Breast epithelium (tissue), 4 donors: ENCODE measurements at regions not wholly inside any gene's neighbourhood (a gene's known extent, or its start where the extent isn't known, plus 50 kb on each side); places are given as distances from the start of the nearest gene placed in this dataset.
"Not testable (repeated sequence)": the region's sequence is repeated elsewhere in the genome, so short reads cannot be mapped to it uniquely, and the experiment has no call there.

Experiments
- DNase-seq, 2 donors: peaks; one replicate each; pipeline ENCODE4 v3.0.0-alpha.2; 2019; ENCODE audit warnings: low spot score in 2 of 2
- H3K27ac ChIP-seq, 2 donors: fragments of 200-600 bp; sonication (generic) in 1 of 2; one replicate each; pipeline ENCODE4 v1.5.1; 2016 to 2019; ENCODE audit warnings: mild to moderate bottlenecking in 1 of 2
- H3K27me3 ChIP-seq, 2 donors: fragments of 200-600 bp; sonication (generic) in 1 of 2; one replicate each; pipeline versions ENCODE4 v1.5.1 to v1.6.0; 2017 to 2019; ENCODE audit warnings: control low read depth in 1 of 2, mild to moderate bottlenecking in 1 of 2
- H3K36me3 ChIP-seq: fragments of 200-600 bp; one replicate; pipeline ENCODE4 v1.5.1; 2019
- H3K4me1 ChIP-seq, 2 donors: fragments of 200-600 bp; sonication (generic); one replicate each; pipeline ENCODE4 v1.5.1; 2016 to 2019; ENCODE audit warnings: control low read depth in 1 of 2
- H3K4me3 ChIP-seq, 3 donors: fragments of 200-600 bp; sonication (generic); 1 replicate in 2 of 3; 2 replicates in 1 of 3; pipeline ENCODE4 v1.5.1; 2016 to 2019; ENCODE audit warnings: mild to moderate bottlenecking in 3 of 3, moderate library complexity in 2 of 3
- H3K9me3 ChIP-seq, 2 donors: fragments of 200-600 bp; sonication (generic) in 1 of 2; one replicate each; pipeline ENCODE4 v1.5.1; 2016 to 2019; ENCODE audit warnings: control low read depth in 1 of 2
- POLR2A ChIP-seq: fragments of 450-650 bp; IDR thresholded peaks from one replicate; pipeline ENCODE4 v1.6.1; 2016; ENCODE audit warnings: antibody characterized with exemption, mild to moderate bottlenecking, moderate library complexity
- POLR2AphosphoS5 ChIP-seq, 3 donors: sonication (generic); formaldehyde crosslinking; IDR thresholded peaks; one replicate each; pipeline ENCODE4 v1.6.1; 2017; ENCODE audit warnings: antibody characterized with exemption in 3 of 3
- intact Hi-C: fragments of 100-400 bp; cut with DNase I; formaldehyde crosslinking; loops from one replicate; pipeline ENCODE4 v1.15.1; 2023; ENCODE audit warnings: low total_unique reads
- TF ChIP-seq, protein P1 (sequence below), 3 donors: fragments of 450-650 bp; IDR thresholded peaks; one replicate each; pipeline ENCODE4 v1.5.1; 2016 to 2017; ENCODE audit warnings: antibody characterized with exemption in 3 of 3, mild to moderate bottlenecking in 3 of 3, moderate library complexity in 3 of 3

DNA sequence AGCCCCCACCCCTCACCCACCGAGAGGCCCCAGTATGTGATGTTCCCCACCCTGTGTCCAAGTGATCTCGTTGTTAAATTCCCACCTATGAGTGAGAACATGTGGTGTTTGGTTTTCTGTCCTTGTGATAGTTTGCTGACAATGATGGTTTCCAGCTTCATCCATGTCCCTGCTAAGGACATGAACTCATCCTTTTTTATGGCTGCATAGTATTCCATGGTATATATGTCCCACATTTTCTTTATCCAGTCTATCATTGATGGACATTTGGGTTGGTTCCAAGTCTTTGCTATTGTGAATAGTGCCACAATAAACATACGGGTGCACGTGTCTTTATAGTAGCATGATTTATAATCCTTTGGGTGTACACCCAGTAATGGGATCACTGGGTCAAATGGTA is 79.2 kb downstream of the PXDC1 start:
- H3K36me3 ChIP-seq, DNase-seq, H3K27ac ChIP-seq, H3K4me3 ChIP-seq, intact Hi-C loops, H3K27me3 ChIP-seq, H3K4me1 ChIP-seq: not testable (repeated sequence)
- H3K9me3 ChIP-seq: peaks cover 4 to 11% of the 10 kb centered on the region in 2 donors

- no peaks in the 10 kb centered on the region for H3K27me3 ChIP-seq
- H3K4me1 ChIP-seq: no peaks in the 10 kb centered on the region
- intact Hi-C loops: no loop called here
- TF ChIP-seq POLR2A (no peak), POLR2AphosphoS5 (IDR thresholded peaks at IDR 0.05) (no peak)
- TF ChIP-seq, protein P1, sequence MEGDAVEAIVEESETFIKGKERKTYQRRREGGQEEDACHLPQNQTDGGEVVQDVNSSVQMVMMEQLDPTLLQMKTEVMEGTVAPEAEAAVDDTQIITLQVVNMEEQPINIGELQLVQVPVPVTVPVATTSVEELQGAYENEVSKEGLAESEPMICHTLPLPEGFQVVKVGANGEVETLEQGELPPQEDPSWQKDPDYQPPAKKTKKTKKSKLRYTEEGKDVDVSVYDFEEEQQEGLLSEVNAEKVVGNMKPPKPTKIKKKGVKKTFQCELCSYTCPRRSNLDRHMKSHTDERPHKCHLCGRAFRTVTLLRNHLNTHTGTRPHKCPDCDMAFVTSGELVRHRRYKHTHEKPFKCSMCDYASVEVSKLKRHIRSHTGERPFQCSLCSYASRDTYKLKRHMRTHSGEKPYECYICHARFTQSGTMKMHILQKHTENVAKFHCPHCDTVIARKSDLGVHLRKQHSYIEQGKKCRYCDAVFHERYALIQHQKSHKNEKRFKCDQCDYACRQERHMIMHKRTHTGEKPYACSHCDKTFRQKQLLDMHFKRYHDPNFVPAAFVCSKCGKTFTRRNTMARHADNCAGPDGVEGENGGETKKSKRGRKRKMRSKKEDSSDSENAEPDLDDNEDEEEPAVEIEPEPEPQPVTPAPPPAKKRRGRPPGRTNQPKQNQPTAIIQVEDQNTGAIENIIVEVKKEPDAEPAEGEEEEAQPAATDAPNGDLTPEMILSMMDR (IDR thresholded peaks at IDR 0.05): no peak
- no peak overlapping the region for H3K27ac ChIP-seq
- no peaks in the 10 kb centered on the region for H3K36me3 ChIP-seq
- no peak for DNase-seq
- no peak overlapping the region for H3K4me3 ChIP-seq
- H3K9me3 ChIP-seq: peaks cover 4 to 7% of the 10 kb centered on the region in 2 donors
These were observed 80.1 kb downstream of the PXDC1 start for GRCh38 chr6:3671382-3671781.

- Histone ChIP-seq H3K4me1 (no peaks in the 10 kb centered on the region), H3K4me3 (no peak overlapping the region), H3K36me3 (no peaks in the 10 kb centered on the region), H3K27me3 (no peaks in the 10 kb centered on the region), H3K9me3 (peaks cover 4 to 7% of the 10 kb centered on the region in 2 donors), H3K27ac (no peak overlapping the region)
- no peak for DNase-seq
- intact Hi-C loops: no loop called here
- TF ChIP-seq, protein P1 (IDR thresholded peaks at IDR 0.05): no peak
- TF ChIP-seq POLR2A (no peak), POLR2AphosphoS5 (IDR thresholded peaks at IDR 0.05) (no peak)
These were observed 81.2 kb downstream of the PXDC1 start for GRCh38 chr6:3670356-3670755.

DNA sequence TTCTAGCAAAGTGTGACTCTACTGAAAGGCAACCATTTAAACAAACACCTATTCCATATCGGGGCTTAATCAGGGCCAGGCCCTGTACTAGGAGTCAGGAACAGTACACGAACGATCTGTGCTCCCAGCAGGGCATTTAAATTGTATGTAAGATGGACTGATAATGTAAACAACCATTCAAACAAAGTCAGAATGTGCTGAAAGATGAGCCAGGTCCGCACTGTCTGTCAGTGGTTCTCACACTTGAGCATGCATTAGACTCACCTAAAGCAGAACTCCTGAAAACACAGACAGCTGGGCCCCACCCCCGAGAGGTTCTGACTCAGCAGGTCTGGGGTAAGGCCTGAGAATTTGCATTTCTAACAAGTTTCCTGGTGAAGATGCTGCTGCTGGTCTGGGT is 81.6 kb downstream of the PXDC1 start:
- intact Hi-C loops: no loop called here
- no peak overlapping the region for H3K4me3 ChIP-seq

DNA sequence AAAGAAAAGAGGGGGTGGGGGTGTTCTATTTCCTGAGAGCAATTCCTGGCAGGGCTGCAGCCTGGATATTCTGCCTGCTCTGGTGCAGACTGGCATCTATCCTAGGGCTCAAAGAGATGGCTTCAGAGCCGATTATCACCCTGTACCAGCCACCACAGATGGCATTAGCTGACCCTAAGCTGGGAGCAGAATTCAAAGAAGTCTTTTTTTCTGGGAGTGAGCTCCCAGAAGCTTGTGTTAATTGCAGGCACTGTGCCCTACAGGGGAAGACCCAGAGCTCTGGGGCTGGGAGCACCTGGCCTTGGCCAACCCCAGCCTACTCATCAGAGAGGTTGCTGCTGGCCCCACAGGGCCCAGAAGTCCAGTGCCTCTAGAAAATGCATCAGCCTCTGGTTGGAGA is 85.9 kb downstream of the PXDC1 start:
- TF ChIP-seq, protein P1 (IDR thresholded peaks at IDR 0.05): no peak
- Histone ChIP-seq H3K36me3 (no peaks in the 10 kb centered on the region), H3K4me1 (no peaks in the 10 kb centered on the region), H3K27ac (peak overlapping the region; percentile 53 to 76), H3K4me3 (no peak overlapping the region), H3K27me3 (no peaks in the 10 kb centered on the region), H3K9me3 (peaks cover 4 to 7% of the 10 kb centered on the region in 2 donors)
- no peak for DNase-seq
- intact Hi-C loops: no loop called here

More for the DNA sequence above, 81.6 kb downstream of the PXDC1 start:
- Histone ChIP-seq H3K27ac (no peak overlapping the region), H3K4me1 (no peaks in the 10 kb centered on the region), H3K9me3 (peaks cover 4 to 7% of the 10 kb centered on the region in 2 donors), H3K27me3 (no peaks in the 10 kb centered on the region), H3K36me3 (no peaks in the 10 kb centered on the region)
- DNase-seq: no peak
- TF ChIP-seq, protein P1 (IDR thresholded peaks at IDR 0.05): no peak
- TF ChIP-seq POLR2A (no peak), POLR2AphosphoS5 (IDR thresholded peaks at IDR 0.05) (no peak)

- Histone ChIP-seq H3K27me3 (no peaks in the 10 kb centered on the region), H3K4me1 (no peaks in the 10 kb centered on the region), H3K4me3 (no peak overlapping the region), H3K9me3 (peaks cover 4 to 6% of the 10 kb centered on the region in 2 donors), H3K27ac (peak overlapping the region; percentile 53 to 76), H3K36me3 (no peaks in the 10 kb centered on the region)
- TF ChIP-seq, protein P1 (IDR thresholded peaks at IDR 0.05): no peak
- peak in 1 of 3 donors; percentile 15 for TF ChIP-seq POLR2AphosphoS5 (IDR thresholded peaks at IDR 0.05)
- DNase-seq: peak in 1 of 2 donors; percentile 22
- intact Hi-C loops: no loop called here
These were observed 86.9 kb downstream of the PXDC1 start for GRCh38 chr6:3664625-3665041.
